Testis (tissue), 2 donors: ENCODE measurements at regions not wholly inside any gene's neighbourhood (a gene's known extent, or its start where the extent isn't known, plus 50 kb on each side); places are given as distances from the start of the nearest gene placed in this dataset.

Experiments used
- DNase-seq: peaks from one replicate; pipeline ENCODE4 v3.0.0-alpha.2; 2019
- H3K27ac ChIP-seq, 2 donors: fragments of 200-600 bp; sonication (generic); one replicate each; pipeline ENCODE4 v1.5.1; 2019
- H3K27me3 ChIP-seq: fragments of 200-600 bp; sonication (generic); one replicate; pipeline ENCODE4 v1.5.1; 2019
- H3K36me3 ChIP-seq: fragments of 200-600 bp; sonication (generic); one replicate; pipeline ENCODE4 v1.5.1; 2017; ENCODE audit warnings: low read depth; ENCODE audit errors: missing control alignments
- H3K4me1 ChIP-seq: fragments of 200-600 bp; sonication (generic); one replicate; pipeline ENCODE4 v1.5.1; 2019
- H3K4me3 ChIP-seq, 2 donors: fragments of 200-600 bp; sonication (generic); one replicate each; pipeline ENCODE4 v1.5.1; 2017 to 2019
- H3K9me3 ChIP-seq: fragments of 200-600 bp; sonication (generic); one replicate; pipeline ENCODE4 v1.5.1; 2017
- POLR2A ChIP-seq: fragments of 450-650 bp; IDR thresholded peaks from one replicate; pipeline ENCODE4 v1.6.1; 2017; ENCODE audit warnings: antibody characterized with exemption, mild to moderate bottlenecking, moderate library complexity
- WGBS, 2 donors: methylation state at CpG; one replicate each; pipeline ENCODE4 v1.1.5; 2018; 5-methylcytosine and 5-hydroxymethylcytosine counted together
- intact Hi-C: fragments of 100-400 bp; cut with DNase I; formaldehyde crosslinking; loops from one replicate; pipeline ENCODE4 v1.15.1; 2023; ENCODE audit warnings: low total_unique reads
- TF ChIP-seq, protein P1 (sequence below), 3 experiments: fragments of 450-650 bp in 2 of 3; fragments of 200-600 bp in 1 of 3; sonication (generic) in 1 of 3; IDR thresholded peaks; one replicate each; pipeline ENCODE4 v1.5.1; 2016 to 2019; ENCODE audit warnings: antibody characterized with exemption in 3 of 3, mild to moderate bottlenecking in 2 of 3, moderate library complexity in 1 of 3

DNA sequence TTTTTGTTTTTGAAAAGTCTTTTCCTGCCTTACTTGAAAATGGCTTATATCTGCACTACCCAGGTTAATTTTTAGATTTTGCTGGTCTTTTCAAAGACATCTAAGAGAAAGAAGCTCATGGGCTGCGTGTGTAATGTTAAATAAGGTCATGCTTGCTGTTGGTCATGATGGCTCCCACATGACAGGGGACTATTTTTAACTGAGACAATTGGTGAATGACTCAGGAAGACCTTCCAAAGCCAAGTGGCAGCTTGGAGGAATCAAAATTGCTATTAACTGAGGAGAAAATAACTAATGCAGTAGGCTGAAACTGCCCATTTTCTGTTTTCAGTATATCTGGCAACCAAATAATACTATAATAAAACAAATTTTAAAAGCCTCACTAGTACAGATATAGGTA, 117.1 kb upstream of the SPAG17 start:
- Histone ChIP-seq H3K36me3 (no peaks in the 10 kb centered on the region), H3K4me3 (no peak overlapping the region), H3K27me3 (no peaks in the 10 kb centered on the region), H3K9me3 (no peaks in the 10 kb centered on the region), H3K27ac (no peak overlapping the region), H3K4me1 (peaks cover 6% of the 10 kb centered on the region)
- intact Hi-C loops, result no loop called here
- WGBS, 2 donors, result 75 to 100% methylated on average over 1 of the region's 1 CpG
- DNase-seq, result no peak
- TF ChIP-seq POLR2A, result no peak
- TF ChIP-seq, protein P1, sequence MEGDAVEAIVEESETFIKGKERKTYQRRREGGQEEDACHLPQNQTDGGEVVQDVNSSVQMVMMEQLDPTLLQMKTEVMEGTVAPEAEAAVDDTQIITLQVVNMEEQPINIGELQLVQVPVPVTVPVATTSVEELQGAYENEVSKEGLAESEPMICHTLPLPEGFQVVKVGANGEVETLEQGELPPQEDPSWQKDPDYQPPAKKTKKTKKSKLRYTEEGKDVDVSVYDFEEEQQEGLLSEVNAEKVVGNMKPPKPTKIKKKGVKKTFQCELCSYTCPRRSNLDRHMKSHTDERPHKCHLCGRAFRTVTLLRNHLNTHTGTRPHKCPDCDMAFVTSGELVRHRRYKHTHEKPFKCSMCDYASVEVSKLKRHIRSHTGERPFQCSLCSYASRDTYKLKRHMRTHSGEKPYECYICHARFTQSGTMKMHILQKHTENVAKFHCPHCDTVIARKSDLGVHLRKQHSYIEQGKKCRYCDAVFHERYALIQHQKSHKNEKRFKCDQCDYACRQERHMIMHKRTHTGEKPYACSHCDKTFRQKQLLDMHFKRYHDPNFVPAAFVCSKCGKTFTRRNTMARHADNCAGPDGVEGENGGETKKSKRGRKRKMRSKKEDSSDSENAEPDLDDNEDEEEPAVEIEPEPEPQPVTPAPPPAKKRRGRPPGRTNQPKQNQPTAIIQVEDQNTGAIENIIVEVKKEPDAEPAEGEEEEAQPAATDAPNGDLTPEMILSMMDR (IDR thresholded peaks at IDR 0.05), result no peak

DNA sequence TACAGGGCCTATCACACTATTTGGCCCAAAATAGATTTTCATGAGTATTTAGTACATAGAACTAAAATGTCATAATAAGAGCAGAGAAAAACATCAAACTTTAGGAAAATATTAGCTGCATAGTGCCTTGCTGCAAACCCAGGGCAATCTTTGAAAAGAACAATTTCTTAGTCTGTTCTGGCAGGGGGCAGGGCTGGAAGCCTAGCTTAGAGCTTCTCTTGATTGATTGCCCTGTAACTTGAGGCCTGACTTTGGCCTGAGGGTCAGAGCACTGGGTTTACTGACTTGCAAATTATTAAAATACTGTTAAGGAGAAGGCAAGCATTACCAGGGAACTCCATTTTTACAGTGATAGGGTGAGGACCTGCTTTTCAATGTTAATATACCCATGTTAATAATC, 115.8 kb upstream of the SPAG17 start:
- H3K27me3 ChIP-seq, result no peaks in the 10 kb centered on the region
- peaks cover 6% of the 10 kb centered on the region for H3K4me1 ChIP-seq
- intact Hi-C loops, result no loop called here
- H3K36me3 ChIP-seq, result no peaks in the 10 kb centered on the region
- H3K27ac ChIP-seq, result no peak overlapping the region
- no peak overlapping the region for H3K4me3 ChIP-seq
- DNase-seq, result no peak
- no peak for TF ChIP-seq POLR2A
- TF ChIP-seq, protein P1 (IDR thresholded peaks at IDR 0.05), result no peak
- H3K9me3 ChIP-seq, result no peaks in the 10 kb centered on the region

DNA sequence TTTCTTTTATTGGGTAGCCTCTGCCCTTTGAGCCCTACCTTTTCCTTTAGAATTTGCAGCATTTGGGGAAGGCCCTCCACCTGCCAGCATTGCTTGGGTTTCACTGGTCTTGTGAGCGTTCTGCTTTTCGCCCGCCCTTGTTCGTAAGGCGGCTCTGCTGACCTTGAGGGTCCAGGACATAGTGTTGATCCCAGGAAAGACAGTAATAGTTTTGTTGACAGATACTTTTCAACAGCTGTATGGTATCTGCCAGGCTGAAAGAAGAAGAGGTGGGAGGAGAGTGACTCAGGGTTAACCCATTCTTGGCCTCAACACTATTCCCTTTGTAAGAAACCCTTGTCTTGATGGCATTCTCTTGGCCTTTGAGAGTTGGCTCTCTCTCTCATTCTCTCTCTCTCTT, 113.4 kb upstream of the SPAG17 start:
- intact Hi-C loops, result no loop called here
- Histone ChIP-seq H3K27me3 (no peaks in the 10 kb centered on the region), H3K27ac (no peak overlapping the region), H3K36me3 (no peaks in the 10 kb centered on the region), H3K4me1 (peaks cover 6% of the 10 kb centered on the region), H3K9me3 (no peaks in the 10 kb centered on the region), H3K4me3 (no peak overlapping the region)
- WGBS, 2 donors, result 24 to 44% methylated on average over 5 of the region's 5 CpGs
- no peak for TF ChIP-seq POLR2A
- TF ChIP-seq, protein P1 (IDR thresholded peaks at IDR 0.05), result no peak
- DNase-seq, result no peak

DNA sequence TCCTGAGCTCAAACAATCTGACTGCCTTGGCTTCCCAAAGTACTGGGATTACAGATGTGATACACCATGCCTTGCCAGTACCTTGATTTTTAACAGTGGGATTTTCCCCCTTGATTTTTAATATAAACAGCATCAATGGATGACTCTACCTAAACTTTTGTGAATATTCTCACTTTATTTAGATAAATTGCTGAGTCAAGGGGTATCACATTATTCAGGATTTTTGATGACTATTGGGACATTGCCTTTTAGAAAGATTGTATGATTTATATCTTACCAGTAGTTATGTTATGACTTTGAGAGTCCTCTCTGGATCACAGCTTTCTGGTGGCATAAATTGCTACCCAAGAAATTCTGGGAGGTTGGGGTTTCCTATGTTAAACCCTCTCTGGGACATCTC, 112.5 kb upstream of the SPAG17 start:
- no peak for TF ChIP-seq POLR2A
- TF ChIP-seq, protein P1 (IDR thresholded peaks at IDR 0.05), result no peak
- no peak overlapping the region for H3K27ac ChIP-seq

DNA sequence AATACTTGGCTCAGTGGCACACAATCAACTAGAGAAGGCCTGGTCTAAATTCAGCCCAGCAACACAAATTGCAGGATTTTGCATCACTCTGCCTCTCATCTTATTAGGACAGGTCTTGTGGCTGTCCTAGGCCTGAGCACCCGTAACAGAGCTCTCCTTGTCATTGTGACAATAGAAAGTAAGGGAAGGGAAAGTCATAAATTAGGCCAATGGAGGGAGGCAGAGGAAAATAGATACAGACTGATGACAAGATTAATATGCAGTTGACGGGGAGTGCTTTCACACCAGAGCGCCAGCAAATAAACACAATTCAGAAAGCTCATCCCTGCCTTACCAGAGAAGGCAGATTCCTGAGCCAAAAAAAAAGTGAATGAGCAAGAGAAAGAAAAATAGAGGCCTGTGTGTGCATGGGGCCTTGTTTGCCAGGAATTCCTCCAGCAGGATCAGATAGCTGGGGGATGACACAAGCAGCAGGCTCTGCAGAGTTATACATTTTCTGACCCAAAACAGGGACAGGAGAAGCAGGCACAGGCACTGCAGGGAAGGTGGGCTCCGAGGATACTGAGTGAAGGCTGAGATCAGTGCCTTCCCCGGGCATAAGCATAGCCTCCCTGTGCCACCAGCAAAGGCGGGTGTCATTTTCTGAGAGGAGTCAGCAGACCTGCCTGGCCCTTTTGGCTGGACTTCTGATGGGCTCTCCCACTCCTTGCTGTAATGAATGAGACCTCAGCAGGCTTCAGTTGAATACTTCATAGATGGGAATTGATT, 110.0 kb upstream of the SPAG17 start:
- 43 to 65% methylated on average over 6 of the region's 6 CpGs for WGBS, 2 donors
- Histone ChIP-seq H3K36me3 (no peaks in the 10 kb centered on the region), H3K4me1 (peaks cover 6% of the 10 kb centered on the region), H3K4me3 (no peak overlapping the region), H3K9me3 (no peaks in the 10 kb centered on the region), H3K27me3 (no peaks in the 10 kb centered on the region), H3K27ac (peak overlapping the region; percentile 38 to 50)
- TF ChIP-seq, protein P1 (IDR thresholded peaks at IDR 0.05), result no peak
- no peak for TF ChIP-seq POLR2A
- intact Hi-C loops, result no loop called here
- DNase-seq, result peak; percentile 58

More for the DNA sequence above, 112.5 kb upstream of the SPAG17 start:
- peaks cover 6% of the 10 kb centered on the region for H3K4me1 ChIP-seq
- H3K4me3 ChIP-seq, result no peak overlapping the region
- H3K27me3 ChIP-seq, result no peaks in the 10 kb centered on the region
- no peaks in the 10 kb centered on the region for H3K9me3 ChIP-seq
- no peak for DNase-seq
- H3K36me3 ChIP-seq, result no peaks in the 10 kb centered on the region
- intact Hi-C loops, result no loop called here
